Immature natural killer cell (primary cell): ENCODE measurements at regions not wholly inside any gene's neighbourhood (a gene's known extent, or its start where the extent isn't known, plus 50 kb on each side); places are given as distances from the start of the nearest gene placed in this dataset.
"Not testable (repeated sequence)": the region's sequence is repeated elsewhere in the genome, so short reads cannot be mapped to it uniquely, and the experiment has no call there.

Experiments used
- DNase-seq, 3 donors: peaks; one replicate each; pipeline ENCODE4 v3.0.0; 2022; ENCODE audit warnings: mixed read lengths in 1 of 3
- H3K27ac Mint-ChIP-seq, 6 donors: one replicate each; pipeline ENCODE4 v1.8.0; 2020; ENCODE audit warnings: mixed read lengths in 6 of 6, mild to moderate bottlenecking in 5 of 6, inconsistent platforms in 4 of 6, moderate library complexity in 3 of 6
- H3K27me3 Mint-ChIP-seq, 3 donors: one replicate each; pipeline ENCODE4 v1.8.0; 2020 to 2021; ENCODE audit warnings: low read depth in 3 of 3, mild to moderate bottlenecking in 3 of 3, mixed read lengths in 3 of 3, moderate library complexity in 3 of 3, inconsistent platforms in 1 of 3
- H3K36me3 Mint-ChIP-seq, 3 donors: one replicate each; pipeline ENCODE4 v1.8.0; 2020; ENCODE audit warnings: mixed read lengths in 3 of 3, inconsistent platforms in 2 of 3, mild to moderate bottlenecking in 2 of 3
- H3K4me1 Mint-ChIP-seq, 2 donors: one replicate each; pipeline ENCODE4 v1.8.0; 2020; ENCODE audit warnings: inconsistent platforms in 2 of 2, mild to moderate bottlenecking in 2 of 2, mixed read lengths in 2 of 2, moderate library complexity in 1 of 2
- H3K4me3 Mint-ChIP-seq, 5 donors: one replicate each; pipeline ENCODE4 v1.8.0; 2020; ENCODE audit warnings: mild to moderate bottlenecking in 5 of 5, mixed read lengths in 5 of 5, inconsistent platforms in 3 of 5, moderate library complexity in 3 of 5
- H3K9me3 Mint-ChIP-seq, 6 donors: one replicate each; pipeline ENCODE4 v1.8.0; 2020; ENCODE audit warnings: mild to moderate bottlenecking in 6 of 6, mixed read lengths in 6 of 6, inconsistent platforms in 4 of 6, moderate library complexity in 3 of 6

DNA sequence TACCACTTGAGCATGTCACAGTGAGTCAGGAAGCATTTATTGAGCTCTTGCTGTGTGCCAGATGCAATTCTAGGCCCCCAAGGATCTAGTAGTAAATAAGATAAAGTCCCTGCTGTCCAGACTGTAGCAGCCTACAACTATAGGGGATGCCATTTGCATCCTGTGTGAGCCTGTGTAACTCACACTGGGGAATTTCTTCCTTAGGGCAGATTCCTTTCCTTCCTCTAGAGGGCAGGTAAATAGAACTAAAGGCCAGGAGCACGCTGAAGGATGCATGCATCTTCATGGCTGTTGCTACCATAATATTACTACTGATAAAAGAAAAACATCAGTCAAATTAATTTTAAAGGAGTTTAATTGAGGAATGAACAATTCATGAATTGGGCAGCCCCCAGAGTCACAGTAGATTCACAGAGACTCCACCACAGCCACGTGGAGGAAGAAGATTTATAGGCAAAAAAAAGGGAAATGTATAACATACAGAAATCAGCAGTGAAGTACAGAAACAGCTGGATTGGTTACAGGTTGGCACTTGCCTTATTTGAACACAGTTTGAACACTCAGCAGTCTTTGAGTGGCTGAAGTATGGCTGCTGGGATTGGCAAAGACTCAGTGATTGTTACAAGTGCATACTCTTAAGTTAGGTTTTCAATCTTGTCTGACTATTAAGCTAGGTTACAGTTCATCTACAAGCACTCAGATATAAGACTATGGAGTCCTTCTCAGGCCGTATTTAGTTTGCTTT is 98.9 kb downstream of the ACTL7B start:
- Mint-ChIP-seq H3K4me3 (no peak overlapping the region), H3K36me3 (no peaks in the 10 kb centered on the region), H3K27ac (no peak overlapping the region), H3K4me1 (no peaks in the 10 kb centered on the region), H3K27me3 (peaks cover 0 to 4% (median 0%) of the 10 kb centered on the region in 3 donors), H3K9me3 (peaks cover 0 to 2% (median 0%) of the 10 kb centered on the region in 6 donors)
- no peak for DNase-seq

DNA sequence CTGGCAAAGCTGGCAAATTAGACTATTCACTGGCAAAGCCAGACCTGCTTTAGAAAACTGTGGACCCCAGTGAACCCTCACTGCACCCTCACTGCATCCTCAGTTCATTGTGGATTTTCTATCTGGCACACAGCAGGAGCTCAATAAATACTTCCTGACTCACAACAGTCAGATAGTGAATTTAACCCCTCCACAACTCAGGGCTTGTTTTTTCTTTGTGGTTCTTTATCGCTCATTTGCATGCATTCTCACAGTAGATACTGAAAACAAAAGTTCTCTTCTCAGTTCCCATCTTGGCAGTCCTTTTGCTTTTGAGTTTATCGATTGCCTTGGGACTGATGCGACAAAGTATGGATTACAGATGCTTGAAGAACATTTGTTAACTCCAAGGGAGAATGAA is 99.8 kb downstream of the ACTL7B start:
- H3K4me1 Mint-ChIP-seq = no peaks in the 10 kb centered on the region

DNA sequence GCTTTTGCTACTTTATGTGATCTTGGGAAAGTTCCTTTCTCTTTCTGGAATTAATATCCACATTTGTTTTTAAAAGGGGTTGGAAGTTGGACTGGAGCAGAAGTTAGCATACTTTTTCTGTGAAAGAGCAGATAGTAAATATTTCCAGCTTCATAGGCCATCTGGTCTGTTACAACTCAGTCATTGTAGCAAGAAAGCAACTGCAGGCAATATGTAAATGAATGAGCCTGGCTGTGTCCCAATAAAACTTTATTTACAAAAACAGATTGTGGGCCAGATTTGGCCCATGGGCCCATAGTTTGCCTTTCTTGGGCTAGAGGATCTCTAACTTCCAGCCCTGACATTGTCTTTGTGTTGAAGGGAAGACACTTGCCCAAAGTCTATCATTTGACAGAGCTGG is 104.4 kb downstream of the ACTL7B start:
- DNase-seq = no peak
- H3K4me1 Mint-ChIP-seq = no peaks in the 10 kb centered on the region
- H3K4me3 Mint-ChIP-seq = no peak overlapping the region
- H3K27ac Mint-ChIP-seq = no peak overlapping the region
- peaks cover 0 to 2% (median 0%) of the 10 kb centered on the region in 3 donors for H3K27me3 Mint-ChIP-seq
- no peaks in the 10 kb centered on the region for H3K36me3 Mint-ChIP-seq
- peaks cover 0 to 5% (median 0%) of the 10 kb centered on the region in 6 donors for H3K9me3 Mint-ChIP-seq

More for the DNA sequence above, 99.8 kb downstream of the ACTL7B start:
- H3K9me3 Mint-ChIP-seq = peaks cover 0 to 2% (median 0%) of the 10 kb centered on the region in 6 donors
- no peak overlapping the region for H3K4me3 Mint-ChIP-seq
- no peak overlapping the region for H3K27ac Mint-ChIP-seq
- DNase-seq = no peak
- no peaks in the 10 kb centered on the region for H3K36me3 Mint-ChIP-seq
- peaks cover 0 to 4% (median 0%) of the 10 kb centered on the region in 3 donors for H3K27me3 Mint-ChIP-seq

DNA sequence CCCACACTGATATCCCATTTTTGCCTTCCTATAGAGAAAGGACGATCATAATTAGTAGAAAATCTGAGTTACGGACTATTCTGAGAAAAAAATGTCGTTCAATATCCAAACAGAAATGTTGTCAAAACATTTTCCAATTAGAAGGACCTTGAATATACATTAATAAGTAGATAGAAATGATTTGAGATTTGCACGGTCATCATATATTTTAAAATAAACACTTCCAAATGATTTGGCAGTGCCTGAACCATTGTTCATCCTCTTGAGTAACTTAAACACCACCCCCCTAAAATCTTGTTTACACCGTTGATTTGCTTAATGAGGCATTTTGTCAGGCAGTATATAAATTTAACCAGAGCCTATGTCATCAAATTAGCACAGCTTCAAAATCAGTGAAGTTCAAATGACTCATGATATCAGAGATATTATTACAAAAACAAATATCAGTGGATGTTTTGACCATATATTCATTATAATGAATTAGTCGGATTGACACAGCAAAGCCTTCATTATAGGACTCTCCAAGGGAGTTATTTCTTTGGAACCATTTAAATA is 105.0 kb downstream of the ACTL7B start:
- no peak overlapping the region for H3K4me3 Mint-ChIP-seq
- H3K9me3 Mint-ChIP-seq = peaks cover 0 to 5% (median 0%) of the 10 kb centered on the region in 6 donors
- DNase-seq = no peak
- no peaks in the 10 kb centered on the region for H3K4me1 Mint-ChIP-seq
- no peak overlapping the region for H3K27ac Mint-ChIP-seq
- peaks cover 0 to 2% (median 0%) of the 10 kb centered on the region in 3 donors for H3K27me3 Mint-ChIP-seq
- H3K36me3 Mint-ChIP-seq = no peaks in the 10 kb centered on the region

DNA sequence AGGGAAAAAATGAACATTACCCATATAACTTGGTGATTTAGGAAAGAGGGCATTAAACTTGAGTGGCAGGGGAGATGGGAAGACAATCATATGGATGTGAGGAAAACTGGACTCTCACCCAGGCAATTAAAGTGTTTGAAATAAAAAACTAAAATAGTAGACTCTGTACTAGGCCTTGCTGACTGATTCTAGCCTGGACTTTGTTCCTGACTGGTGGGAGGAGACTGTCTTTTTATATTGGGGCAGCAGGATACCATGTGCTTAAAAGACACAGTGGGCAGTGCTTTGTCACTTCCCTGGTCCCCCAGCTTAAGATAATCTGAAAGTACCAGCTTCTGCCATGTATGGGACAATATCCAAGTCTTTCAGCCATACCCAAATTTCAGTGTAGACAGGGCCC is 107.0 kb downstream of the ACTL7B start:
- Mint-ChIP-seq H3K36me3 (no peaks in the 10 kb centered on the region), H3K9me3 (peaks cover 0 to 5% (median 0%) of the 10 kb centered on the region in 6 donors), H3K27ac (no peak overlapping the region), H3K4me3 (no peak overlapping the region), H3K27me3 (no peaks in the 10 kb centered on the region), H3K4me1 (no peaks in the 10 kb centered on the region)
- DNase-seq = no peak

DNA sequence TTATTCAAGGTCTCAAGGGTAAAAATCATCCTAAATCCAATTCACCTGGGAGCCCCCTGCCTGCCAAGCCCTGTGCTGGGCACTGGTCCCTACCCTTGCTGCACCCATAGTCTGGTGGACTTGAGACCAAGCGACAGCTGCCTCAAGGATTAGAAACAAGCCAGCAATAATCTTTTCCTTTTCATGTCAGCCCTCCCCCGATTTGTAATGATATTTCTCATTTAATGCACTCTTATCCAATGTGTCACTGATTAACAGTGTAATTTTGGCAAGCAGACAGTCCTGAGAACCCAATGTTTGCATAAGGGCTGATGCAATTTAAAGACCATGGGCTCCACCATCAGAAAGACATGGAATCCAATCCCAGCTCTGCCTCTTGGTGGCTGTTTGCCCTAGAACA is 108.9 kb downstream of the ACTL7B start:
- Mint-ChIP-seq H3K4me1 (no peaks in the 10 kb centered on the region), H3K9me3 (peaks cover 0 to 5% (median 0%) of the 10 kb centered on the region in 6 donors), H3K4me3 (no peak overlapping the region), H3K27me3 (no peaks in the 10 kb centered on the region), H3K36me3 (no peaks in the 10 kb centered on the region), H3K27ac (no peak overlapping the region)
- DNase-seq = no peak

DNA sequence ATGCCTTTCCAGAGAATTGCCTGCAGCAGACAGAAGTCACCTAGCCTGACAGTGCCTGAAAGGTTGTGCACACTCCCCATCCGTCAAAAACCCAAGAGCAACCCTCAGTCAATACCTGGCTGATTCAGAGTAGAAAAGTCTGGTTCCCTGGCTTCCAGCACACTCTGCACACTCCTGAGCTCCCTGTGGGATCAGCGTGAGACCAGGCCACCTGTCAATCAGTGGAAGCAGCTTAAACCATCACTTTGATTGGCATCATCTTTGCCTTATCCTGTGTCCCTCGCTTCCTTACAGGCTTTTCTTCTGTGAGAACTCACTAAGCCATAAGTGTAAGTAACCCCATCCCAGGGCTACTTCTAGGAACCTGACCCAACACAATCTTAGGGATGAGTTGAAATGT is 109.8 kb downstream of the ACTL7B start:
- Mint-ChIP-seq H3K4me1 (no peaks in the 10 kb centered on the region), H3K27ac (no peak overlapping the region), H3K4me3 (no peak overlapping the region), H3K36me3 (no peaks in the 10 kb centered on the region), H3K27me3 (no peaks in the 10 kb centered on the region), H3K9me3 (peaks cover 0 to 5% (median 0%) of the 10 kb centered on the region in 6 donors)
- DNase-seq = no peak

DNA sequence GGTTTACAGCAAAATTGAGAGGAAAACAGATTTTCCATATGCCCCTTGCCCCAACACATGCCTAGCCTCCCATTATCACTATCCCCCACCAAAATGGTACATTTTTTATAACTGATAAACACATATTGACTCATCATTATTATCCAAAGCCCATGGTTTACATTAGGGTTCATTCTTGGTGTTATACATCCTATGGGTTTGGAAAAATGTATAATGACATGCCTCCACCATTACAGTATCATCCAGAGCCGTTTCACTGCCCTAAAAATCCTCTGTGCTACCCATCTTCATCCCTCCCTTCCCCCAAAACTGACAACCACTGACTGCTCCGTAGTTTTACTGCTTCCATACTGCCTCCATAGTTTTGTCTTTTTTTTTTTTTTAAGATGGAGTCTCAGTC is 111.1 kb downstream of the ACTL7B start:
- Mint-ChIP-seq H3K4me3 (no peak overlapping the region), H3K4me1 (no peaks in the 10 kb centered on the region), H3K9me3 (peaks cover 0 to 5% (median 0%) of the 10 kb centered on the region in 6 donors), H3K36me3 (no peaks in the 10 kb centered on the region), H3K27ac (no peak overlapping the region), H3K27me3 (no peaks in the 10 kb centered on the region)
- DNase-seq = no peak

DNA sequence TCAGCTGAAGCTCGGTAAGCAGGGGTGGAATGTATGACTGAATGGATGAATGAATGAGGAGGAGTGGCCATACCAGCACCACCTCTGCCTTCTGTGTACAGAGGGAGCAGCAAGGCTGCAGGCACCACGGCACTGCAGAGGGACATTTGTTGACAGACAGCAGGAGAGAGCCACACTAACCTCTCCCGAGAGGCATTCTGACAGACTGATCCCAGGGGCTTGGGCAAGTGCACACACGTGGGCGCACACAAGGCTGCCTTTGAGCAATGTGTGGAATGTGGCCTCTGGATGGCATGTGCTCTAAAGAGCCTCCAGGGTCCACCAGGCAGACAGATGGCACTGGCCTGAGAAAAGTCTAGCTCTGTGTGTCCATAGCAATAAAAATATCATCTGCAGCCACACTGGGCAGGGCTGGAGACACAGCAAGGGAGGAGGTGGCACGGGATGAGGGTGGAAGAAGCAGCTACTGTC is 111.8 kb downstream of the ACTL7B start:
- Mint-ChIP-seq H3K27ac (no peak overlapping the region), H3K36me3 (no peaks in the 10 kb centered on the region), H3K27me3 (no peaks in the 10 kb centered on the region), H3K4me1 (no peaks in the 10 kb centered on the region), H3K4me3 (no peak overlapping the region), H3K9me3 (peaks cover 0 to 5% (median 0%) of the 10 kb centered on the region in 6 donors)
- DNase-seq = no peak

DNA sequence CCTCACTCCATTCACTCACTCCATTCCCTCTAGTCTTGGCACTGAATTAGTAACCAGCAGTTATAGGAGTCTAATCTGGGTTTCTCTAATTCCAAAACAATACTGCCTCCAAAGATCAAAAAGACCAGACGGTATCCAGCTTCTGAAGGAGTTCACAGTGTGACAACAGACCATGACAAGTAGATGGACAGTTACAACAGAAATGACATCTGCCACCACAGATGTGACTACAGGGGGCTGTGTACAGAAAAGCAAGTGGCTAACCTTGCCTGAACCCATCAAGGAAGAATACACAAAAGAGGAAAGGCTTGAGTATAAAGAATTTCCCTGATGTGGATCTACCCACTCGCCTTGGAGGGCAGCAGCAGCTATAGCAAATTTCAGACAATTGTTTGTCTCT is 112.4 kb downstream of the ACTL7B start:
- DNase-seq = no peak
- no peak overlapping the region for H3K27ac Mint-ChIP-seq
- H3K27me3 Mint-ChIP-seq = no peaks in the 10 kb centered on the region
- H3K4me3 Mint-ChIP-seq = no peak overlapping the region
- H3K4me1 Mint-ChIP-seq = no peaks in the 10 kb centered on the region
- H3K9me3 Mint-ChIP-seq = peaks cover 0 to 4% (median 0%) of the 10 kb centered on the region in 6 donors
- H3K36me3 Mint-ChIP-seq = no peaks in the 10 kb centered on the region

DNA sequence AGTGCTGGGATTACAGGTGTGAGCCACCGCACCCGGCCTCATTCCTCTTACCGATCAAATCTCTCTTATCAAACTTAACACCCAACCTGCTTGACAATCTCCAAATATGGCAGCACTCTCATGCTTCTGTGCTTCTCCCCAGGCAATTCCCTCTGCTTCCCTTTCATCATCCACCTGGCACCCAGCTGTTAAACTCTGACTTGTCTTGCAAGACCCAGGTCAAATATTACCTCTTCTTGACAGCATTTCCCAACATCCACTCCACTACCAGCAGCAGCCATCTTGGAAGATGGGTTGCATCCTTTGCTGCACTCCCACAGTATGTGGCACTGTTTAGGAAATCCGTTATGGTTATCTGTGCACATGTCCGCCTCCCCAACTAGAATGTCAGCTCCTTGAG is 113.6 kb downstream of the ACTL7B start:
- Mint-ChIP-seq H3K36me3 (no peaks in the 10 kb centered on the region), H3K9me3 (peaks cover 0 to 2% (median 0%) of the 10 kb centered on the region in 6 donors), H3K4me1 (no peaks in the 10 kb centered on the region), H3K4me3 (no peak overlapping the region), H3K27me3 (no peaks in the 10 kb centered on the region), H3K27ac (no peak overlapping the region)
- DNase-seq = no peak

DNA sequence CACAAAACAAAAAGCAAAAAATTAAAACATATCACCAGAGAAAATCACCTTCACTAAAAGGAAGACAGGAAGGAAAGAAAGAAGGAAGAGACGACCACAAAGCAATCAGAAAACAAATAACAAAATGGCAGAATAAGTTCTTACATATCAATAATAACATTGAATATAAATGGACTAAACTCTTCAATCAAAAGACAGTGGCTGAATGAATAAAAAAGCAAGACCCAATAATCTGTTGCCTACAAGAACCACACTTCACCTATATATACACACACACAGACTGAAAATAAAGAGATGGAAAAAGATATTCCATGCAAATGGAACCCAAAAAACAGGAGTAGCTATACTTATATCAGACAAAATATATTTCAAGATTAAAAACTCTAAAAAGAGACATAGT is 124.5 kb downstream of the ACTL7B start:
- H3K36me3 Mint-ChIP-seq, H3K4me3 Mint-ChIP-seq: not testable (repeated sequence)

DNA sequence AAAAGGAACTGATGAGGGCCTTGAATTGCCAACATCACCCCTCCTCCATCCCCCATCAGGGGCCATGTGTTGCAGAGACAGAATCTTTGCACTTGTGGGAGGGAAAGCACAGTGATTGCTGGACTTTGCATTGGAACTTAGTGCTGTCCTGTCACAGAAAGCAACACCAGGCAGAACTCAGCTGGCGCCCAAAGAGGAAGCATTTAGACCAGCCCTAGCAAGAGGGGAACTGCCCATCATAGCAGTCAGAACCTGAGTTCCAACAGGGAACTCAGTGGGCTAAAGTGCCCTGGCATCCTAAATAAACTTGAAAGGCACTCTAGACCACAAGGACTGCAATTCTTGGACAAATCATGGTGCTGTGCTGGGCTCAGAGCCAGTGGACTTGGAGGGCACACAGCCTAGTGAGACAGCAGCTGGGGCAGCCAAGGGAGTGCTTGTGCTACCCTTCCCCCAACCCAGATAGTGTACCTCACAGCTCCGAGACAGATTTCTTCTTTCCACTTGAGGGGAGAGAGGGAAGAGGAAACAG is 128.1 kb downstream of the ACTL7B start:
- no peak overlapping the region for H3K4me3 Mint-ChIP-seq
- H3K9me3 Mint-ChIP-seq = peaks cover 0 to 11% (median 7%) of the 10 kb centered on the region in 6 donors
- H3K36me3 Mint-ChIP-seq = no peaks in the 10 kb centered on the region
- H3K27ac Mint-ChIP-seq = no peak overlapping the region
- no peaks in the 10 kb centered on the region for H3K4me1 Mint-ChIP-seq
- no peak for DNase-seq
- peaks cover 1 to 3% (median 1%) of the 10 kb centered on the region in 3 donors for H3K27me3 Mint-ChIP-seq

More for the DNA sequence above, 124.5 kb downstream of the ACTL7B start:
- H3K27me3 Mint-ChIP-seq, H3K4me1 Mint-ChIP-seq, H3K27ac Mint-ChIP-seq, DNase-seq: not testable (repeated sequence)
- peaks cover 0 to 16% (median 12%) of the 10 kb centered on the region in 6 donors for H3K9me3 Mint-ChIP-seq

DNA sequence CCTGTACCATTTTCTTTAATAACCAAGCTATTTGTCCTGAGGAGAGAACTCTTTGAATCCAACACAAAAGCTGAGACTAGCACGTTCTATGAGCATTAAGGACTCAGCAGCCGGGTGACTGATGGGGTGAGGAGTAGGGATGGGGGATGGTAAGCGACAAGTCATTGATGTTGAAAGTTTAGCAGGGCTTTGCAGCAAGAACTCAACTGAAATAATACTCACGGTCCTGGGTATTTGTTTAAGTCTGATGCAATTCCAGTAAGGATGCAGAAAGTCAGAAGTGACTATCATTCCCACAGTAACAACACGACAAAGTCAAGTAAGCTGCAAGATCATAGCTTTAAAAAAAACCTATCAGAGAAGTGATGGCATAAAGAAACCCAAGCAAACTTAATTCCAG is 131.1 kb downstream of the ACTL7B start:
- Mint-ChIP-seq H3K4me3 (no peak overlapping the region), H3K27me3 (peaks cover 1 to 3% (median 1%) of the 10 kb centered on the region in 3 donors), H3K4me1 (no peaks in the 10 kb centered on the region), H3K36me3 (no peaks in the 10 kb centered on the region), H3K9me3 (peaks cover 0 to 6% (median 0%) of the 10 kb centered on the region in 6 donors), H3K27ac (no peak overlapping the region)
- no peak for DNase-seq
